Stimulated activated CD4-positive, alpha-beta T cell treated with anti-CD3 and anti-CD28 coated beads, Interleukin-2, amount 100 ng/mL, for 48 hours (primary cell): ENCODE measurements at regions not wholly inside any gene's neighbourhood (a gene's known extent, or its start where the extent isn't known, plus 50 kb on each side); places are given as distances from the start of the nearest gene placed in this dataset.
"Not testable (repeated sequence)": the region's sequence is repeated elsewhere in the genome, so short reads cannot be mapped to it uniquely, and the experiment has no call there.

Experiments used
- DNase-seq, 2 donors: peaks; one replicate each; pipeline ENCODE4 v3.0.0-alpha.2; 2020

DNA sequence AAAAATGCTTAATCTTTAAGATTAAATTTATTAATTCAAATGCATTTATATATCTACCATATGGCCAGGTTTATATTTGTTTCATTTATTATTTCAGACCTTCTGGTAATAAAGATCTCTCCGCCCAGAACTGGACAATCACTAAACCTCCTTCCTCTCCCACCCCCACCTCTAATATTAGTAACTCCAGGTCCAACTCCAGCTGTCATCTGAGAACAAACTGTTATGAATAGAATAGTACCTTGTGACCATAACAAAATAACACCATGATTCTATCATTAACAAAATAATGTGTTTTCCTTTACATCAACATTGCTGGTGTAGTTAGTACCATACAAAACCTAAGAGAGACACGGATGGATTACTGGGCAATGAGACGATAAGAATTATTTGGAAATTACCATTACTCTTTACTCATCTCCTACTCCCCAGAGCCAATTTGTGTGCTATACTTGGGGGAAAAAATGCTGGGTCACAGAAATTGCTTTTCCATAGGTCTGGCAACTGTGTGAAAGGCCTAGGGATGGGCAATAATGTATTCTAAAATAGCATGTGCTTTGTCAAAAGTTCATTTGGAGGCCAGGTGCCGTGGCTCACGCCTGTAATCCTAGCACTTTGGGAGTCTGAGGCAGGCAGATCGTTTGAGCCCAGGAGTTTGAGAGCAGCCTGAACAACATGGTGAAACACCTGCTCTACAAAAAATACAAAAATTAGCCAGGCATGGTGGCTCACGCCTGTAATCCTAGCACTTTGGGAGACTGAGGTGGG, 186.1 kb downstream of the ENC1 start:
- no peak for DNase-seq

DNA sequence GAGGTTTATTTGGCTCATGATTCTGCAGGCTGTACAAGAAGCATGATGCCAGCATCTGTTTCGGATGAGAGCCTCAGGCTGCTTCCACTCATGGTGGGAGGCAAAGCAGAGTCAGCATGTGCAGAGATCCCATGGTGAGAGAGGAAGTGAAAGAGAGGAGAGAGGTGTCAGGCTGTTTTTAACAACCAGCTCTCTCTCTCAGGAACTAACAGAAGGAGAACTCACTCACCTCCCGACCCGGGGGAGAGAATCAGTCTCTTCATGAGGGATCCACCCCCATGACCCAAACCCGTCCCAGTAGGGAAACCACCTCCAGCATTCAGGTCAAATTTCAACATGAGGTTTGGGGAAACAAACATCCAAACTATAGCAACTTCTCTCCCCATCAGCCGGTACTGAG, 187.7 kb downstream of the ENC1 start:
- no peak for DNase-seq

DNA sequence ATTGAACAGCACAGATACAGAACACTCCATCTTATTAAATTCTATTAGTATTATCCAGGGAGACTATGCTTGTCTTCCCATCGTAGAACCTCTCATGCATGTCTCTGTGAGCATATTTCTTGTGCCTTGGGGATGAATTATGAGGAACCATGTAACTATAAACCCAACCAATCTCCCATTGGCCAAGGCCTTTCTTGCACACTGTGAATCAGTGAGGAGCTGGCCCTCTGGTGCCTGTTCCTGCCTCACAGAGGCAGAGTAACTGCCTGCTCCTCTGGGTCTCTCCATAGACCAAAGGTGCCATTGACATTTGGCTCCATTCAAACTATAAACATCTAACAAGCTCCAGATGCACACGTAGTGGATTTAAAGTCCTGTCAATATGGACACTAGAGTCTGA, 190.4 kb downstream of the ENC1 start:
- DNase-seq, result no peak

DNA sequence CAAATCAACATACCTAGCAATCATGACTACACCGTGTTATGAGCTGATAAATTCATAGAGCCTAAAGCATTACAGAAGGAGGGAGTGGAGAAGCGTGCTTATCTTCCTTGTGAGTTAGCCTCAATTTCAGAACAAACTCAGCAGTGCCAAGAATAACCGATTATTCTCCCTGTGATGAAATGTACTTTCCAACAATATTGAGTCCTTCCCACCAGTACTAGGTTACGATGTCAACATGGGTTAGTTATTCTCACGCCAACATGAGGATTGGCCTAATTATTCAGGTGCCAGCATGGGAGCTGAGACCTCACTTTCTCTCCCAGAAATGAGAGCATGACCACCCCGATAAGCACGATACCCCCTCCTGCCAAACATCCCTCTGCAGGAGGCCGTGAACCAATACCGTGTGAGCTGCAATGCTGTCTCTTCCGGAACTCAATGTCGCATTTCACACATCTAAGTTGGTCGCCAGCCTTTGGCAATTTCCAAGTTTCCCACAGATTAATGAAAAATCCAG, 193.7 kb downstream of the ENC1 start:
- no peak for DNase-seq

DNA sequence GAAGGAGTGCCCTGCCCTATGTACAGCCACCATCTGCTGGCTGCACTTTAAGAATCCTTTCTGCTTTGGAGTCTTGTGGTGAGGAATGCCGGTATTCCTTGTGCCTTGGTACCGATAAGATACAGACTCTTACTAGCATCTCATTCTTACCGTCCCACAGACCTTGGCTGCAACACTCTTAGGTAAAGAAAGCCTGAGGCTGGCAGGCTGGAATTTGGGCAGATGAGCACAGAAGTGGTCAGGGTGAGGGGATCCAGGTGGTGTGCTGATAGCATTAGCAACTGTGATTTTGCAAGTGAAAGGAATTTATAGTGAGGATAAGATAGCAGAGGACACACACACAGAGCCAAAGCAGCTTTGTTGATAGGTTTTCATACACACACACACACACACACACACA, 198.1 kb downstream of the ENC1 start:
- DNase-seq, result no peak

DNA sequence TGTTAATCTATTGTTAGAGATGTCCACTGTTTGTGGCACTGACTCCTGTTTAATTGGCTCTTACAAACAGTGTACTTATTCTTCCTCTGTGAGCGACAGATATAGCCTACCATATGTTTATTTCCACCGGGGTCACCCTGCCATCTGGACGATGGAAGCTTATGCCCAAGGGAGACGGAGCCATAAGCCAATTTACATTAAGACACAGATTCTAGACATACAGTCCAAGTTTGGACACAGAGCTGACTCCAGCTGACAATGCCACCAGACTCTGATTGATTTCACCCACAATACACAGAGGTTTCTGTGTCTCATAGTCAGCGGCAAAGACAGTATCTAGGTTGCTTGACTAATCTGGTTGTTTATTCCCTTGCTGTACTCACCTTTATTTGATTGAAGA, 198.9 kb downstream of the ENC1 start:
- DNase-seq, result no peak

DNA sequence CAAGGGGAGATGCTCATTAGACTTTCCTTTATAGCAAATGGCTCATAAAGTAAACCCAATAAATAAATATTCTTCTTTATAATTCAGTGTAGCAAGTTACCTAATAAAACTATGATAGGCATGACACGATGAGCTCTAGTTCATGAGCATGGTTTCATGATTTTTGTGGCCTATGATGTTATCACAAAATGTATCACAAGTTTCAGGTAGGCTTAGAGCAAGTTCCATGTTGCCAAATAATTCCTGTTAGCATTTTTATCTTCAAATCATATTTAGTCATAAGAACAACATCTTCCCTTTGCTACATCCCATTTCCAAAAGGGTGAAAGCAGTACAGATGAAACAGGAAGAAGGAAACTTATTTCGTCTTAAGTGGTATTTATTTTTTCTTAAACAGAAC, 200.2 kb downstream of the ENC1 start:
- DNase-seq, result no peak

DNA sequence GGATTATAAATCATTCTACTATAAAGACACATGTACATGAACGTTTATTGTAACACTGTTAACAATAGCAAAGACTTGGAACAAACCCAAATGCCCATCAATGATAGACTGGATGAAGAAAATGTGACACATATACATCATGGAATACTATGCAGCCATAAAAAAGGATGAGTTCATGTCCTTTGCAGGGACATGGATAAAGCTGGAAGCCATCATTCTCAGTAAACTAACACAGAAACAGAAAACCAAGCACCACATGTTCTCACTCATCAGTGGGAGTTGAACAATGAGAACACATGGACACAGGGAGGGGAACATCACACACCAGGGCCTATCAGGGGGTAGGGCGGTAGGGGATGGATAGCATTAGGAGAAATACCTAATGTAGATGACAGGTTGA, 202.7 kb downstream of the ENC1 start:
- DNase-seq, result not testable (repeated sequence)

DNA sequence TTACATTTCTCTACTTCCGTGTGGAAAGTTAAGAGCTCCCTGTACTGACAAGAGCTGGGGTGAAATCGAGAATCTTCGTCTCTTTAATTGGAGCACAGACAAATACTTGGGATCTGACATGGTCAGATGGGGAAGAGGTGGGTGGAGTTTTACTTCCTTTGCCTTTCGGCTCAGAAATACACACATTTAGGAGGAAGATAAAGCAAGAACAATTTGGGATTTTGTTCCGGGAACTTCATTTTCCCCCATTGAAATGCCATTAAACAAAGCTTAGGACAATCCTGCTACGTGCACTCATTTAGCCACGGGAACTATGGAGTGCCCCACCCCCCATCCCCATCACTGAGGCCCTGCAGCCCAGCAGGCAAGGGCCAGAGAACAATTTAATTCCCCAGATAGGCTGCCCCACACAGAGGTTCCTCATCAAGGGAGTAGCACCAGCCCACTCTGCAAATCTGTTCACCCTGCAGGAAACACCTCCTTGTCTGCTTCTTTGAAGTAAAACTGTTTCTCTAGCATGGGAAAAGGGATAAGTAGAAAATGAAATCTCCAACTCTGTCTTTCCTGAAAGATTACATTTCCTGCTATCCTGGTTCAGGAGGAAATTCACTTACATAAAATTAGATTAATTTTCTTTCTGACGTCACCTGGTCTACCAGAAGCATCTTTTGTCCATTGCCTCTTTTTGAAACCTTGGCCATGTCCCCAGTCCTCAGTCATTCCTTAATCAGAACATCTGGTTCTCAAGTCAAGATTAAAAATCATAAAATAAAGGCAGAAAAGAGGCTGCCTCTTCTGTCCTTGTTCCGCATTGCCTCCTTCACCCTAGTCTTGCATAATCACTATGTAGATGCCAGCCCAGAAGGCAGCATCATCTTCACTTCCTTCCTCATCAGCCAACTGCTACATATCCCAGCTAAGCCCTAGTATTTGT, 206.4 kb downstream of the ENC1 start:
- DNase-seq, result no peak

DNA sequence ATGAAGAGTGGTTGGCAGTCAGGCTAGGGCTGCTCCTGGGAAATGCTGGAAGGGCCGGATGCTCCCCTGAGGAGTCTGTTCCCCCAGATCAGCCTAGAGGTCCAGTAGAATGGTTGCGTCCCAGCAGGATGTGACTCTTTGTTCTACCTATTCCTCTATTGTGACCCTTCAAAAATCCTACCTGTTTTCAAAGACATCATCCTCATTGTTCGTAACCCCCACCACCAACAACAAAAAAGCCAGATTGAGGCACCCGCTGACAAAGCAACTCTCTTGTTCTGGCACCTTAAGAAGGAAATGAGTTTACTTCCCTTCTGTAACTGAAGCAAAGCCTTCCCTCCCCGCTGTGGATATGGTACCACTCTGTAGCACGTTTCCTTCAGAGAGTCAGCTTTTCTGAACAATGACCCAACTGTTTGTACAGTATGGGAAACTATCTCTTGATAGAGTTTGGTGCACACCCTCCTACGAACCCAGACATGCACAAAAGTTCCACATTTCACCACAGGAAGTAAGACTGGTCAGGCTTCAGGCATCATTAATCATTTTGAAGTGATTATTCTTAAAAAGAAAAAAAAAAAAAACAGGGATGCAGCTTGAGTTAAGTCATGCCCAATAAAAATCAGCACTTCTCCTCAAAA, 207.2 kb downstream of the ENC1 start:
- DNase-seq, result no peak

DNA sequence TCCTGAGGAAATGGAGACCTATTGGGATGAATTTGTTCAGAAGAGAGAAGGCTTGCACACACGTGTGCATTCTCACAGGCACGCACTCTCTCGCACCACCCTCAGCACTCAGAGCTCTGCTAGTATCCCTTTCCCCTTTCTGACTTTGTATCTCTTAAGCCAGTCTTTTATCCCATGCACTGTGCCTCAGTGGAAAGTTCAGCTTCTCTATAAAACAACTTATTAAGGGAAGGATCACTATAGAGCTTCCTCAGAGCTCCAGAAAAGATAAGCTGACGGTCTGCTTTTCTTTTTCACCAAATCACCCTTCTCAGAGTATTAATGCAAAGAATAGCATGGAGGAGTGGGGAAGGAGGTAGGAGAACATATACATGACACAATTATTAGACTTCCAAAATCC, 207.8 kb downstream of the ENC1 start:
- no peak for DNase-seq

DNA sequence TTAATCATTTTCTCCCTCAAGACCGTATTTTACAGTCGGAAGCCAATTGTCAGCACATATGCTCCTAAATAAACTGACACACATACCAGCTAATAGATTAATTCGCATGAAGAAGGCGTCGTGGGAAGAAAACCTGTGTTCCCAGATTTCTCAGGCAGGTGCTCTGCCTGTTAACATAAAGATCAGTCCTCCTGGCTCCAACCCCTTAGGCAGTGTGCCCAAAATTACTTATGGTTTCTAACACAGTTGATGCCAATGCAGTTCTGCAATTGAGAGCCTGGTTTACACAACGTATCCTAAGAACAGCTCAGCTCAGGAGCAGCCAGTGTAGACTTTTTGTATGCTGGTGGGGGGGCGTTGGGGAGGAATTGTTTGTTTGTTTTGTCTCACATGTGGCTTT, 208.3 kb downstream of the ENC1 start:
- DNase-seq, result no peak

DNA sequence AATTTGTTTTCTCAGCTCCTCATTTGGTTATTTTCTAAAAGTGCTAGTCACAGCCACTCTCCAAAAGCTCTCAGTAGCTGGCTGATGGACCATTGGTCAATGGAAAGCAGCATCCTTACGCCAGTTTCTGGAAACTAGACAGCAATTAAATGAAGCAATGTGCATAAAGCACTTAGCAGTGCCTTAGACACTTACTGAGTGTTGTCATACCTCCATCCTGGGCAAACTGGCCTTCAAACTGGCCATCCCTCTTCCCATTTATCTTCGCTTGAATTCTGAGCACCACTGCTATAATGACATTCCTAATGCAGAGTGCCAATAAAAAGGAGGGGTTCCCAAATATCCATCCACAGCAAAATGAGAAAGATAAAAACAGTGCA, 209.2 kb downstream of the ENC1 start:
- no peak for DNase-seq

DNA sequence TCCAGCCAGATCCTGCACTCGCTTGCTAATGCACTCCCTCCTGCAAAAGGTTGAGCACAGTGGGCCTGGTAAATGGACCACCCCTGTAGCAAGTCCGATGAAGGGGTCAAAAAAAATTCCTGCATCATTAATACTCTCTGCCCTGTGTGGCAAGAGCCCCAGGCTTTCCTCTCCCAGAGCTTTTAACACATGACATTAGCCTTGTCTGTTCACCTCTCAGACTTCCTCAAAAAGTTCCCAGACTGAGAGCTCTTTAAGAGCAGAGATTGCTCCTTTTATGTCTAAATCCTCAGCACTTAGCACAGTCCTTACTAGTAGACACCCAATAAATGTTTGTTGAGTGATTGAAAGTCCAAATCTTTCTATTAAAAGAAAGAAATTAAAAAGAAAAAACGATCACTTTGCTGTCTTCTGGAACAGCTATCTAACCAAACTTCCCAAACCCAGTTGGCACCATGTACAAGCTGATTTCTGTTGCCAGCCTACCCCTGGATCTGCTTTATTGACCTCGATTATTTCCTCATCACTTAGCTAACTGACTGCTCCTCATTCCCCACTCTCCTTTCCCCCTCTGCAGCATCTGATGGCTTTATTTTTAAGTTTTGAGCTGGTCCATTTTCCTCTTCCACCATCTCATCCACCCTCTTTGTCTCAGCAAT, 209.8 kb downstream of the ENC1 start:
- DNase-seq, result no peak

DNA sequence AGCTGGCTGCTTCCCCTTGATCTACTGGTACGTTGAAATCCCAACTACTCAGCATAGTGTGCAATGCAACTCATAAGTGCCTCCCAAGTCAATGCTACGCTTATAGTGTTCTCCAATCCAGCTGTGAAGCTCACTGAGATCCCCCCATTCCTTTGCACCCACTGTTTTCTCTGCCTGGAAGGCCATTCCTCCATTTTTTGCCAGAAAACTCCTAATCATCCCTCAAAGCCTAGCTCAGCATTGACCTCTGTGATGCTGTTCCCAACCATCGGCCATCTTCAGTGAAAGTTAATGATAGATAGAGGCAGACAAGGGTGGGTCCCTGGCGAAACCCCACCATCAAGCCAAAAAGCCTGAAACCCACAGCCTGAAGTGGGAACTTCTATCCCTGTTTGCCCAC, 211.0 kb downstream of the ENC1 start:
- no peak for DNase-seq

DNA sequence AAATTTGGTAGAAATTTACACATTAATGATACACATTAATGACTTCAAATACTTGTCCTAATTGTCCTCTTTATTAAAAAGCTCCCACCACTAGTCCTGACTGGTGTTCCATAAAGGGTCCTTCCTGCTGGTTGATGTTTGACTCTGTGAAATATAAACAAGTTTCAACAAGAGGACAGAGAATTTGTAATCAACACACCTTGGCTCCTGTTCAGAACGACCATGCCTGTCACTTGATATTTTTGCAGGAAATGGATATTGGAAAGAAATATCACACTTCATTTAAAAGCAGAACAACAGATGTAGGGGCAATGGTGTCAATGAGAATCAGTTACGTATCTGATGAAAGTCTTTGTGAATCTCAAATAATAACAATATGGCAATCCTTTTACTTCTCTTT, 211.7 kb downstream of the ENC1 start:
- DNase-seq, result no peak

DNA sequence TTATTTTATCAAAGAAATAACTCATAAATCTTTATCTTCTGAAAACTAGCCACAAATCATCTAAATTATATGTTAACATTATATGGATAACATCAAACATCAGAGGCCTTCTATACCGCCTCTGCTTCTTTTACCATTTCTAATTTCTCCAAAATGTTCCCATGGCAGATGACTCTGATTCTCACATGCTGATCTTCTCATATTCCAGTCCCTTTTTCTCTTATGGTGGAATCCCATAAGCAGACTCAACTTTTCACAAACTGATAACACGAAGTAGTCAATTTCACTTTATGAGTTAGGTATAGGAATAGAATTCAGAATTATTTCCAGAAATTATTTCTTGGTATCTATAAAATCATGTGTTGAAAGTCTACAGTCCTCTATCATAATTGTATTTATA, 212.3 kb downstream of the ENC1 start:
- DNase-seq, result no peak

DNA sequence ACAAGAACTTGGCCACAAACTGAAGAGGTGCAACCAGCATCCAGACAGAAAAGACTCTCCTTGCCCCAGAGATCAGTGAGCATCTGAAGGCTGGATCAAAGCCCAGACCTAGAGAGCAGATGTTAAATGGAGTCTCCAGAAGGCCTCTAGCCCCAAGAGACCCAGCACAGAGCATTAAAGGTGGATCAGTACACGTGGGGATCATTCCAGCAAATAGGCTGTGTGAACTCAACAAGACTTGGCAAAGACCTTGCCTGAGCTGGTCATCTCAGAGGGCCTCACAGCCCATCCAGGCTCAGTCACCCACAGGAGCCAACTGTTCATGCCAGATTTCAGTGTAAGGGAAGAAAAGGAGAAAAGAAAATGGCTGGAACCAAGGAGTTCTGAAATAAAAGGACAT, 214.0 kb downstream of the ENC1 start:
- DNase-seq, result no peak

DNA sequence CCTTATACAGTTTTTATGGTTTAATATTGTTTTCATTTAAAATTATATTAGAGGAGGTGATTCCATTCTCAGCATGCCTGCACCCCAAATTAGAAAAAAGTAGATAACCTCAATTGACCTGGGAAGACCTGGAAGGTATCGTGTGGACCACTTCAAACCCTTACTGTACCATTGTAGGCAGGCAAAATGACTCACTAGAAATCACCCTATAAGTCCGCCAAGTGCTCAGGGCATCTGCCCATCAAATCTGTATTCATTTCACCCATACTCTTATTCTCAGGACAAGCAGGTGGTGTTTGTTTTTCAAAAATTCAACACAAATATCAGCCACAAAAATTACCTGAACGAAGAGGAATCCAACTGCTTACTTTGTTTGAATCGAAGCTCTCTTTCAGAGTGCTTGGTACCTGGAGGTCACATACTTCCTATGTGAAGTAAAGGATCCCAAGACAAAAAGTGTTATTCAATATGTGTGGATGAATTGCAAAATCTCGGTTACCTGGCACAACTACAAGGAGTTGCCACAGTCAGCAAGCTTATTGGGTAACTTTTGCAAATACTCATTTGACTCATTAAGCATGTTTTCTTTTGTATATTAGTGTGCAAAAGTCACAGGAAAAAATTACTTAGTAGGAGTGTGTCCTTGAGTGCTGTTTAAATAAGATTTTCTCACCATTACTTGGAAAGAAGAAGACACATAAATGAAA, 216.2 kb downstream of the ENC1 start:
- no peak for DNase-seq

DNA sequence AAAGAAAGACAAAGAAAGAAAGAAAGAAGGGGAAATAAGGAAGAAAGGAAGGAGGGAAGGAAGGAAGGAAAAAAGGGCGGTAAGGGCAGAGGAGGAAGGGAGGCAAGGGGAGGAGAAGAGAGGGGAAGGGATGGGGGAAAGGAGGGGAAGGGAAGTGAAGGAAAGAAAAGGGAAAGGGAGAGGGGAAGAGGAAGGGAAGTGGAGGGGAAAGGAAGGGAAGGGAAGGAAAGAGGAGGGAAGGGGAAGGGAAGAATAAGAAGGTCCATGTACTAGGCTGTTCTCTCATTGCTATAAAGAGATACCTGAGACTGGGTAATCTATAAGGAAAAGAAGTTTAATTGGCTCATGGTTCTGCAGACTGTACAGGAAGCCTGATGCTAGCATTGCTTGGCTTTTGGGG, 217.1 kb downstream of the ENC1 start:
- DNase-seq, result no peak

DNA sequence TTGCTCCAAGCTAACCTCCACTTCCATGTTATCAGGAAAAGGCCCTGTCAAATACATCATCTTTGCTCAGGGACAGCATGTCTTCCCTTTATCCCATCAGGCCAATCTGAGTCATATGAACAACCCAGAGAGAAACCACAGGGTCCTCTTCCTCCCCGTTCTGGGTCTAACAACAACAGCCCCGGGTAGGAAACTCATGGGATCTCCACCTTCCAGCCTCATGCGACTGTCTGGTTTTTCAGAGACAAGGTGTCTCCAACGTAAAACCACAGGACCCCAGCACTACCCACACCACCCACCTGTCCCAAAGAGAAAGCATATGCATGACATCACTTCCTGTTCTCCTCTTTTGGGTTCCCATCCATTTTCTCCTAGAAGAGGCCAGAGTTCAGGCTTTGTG, 217.9 kb downstream of the ENC1 start:
- no peak for DNase-seq

DNA sequence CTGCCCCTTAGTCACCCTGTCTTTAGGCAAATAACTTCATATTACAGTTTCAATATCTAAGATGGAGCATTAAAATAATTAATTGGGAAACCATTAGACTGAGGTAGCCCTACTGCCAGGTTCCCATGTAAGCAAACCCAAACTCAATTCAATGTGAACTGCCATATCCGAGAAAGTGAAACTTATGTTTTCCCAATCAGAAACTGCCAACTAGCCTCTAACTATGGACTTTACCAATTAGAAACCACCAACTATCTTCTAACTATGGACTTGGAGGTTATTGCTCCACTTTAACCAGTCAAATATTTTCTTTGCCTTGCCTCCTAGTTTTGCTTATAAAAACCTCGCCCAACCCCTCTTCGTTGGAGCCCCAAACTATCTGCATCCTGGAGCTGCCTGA, 218.5 kb downstream of the ENC1 start:
- no peak for DNase-seq
